Body of pancreas (tissue), 4 donors: ENCODE measurements at regions not wholly inside any gene's neighbourhood (a gene's known extent, or its start where the extent isn't known, plus 50 kb on each side); places are given as distances from the start of the nearest gene placed in this dataset.

Source experiments
- ATAC-seq: fragments of 150-250 bp; one replicate; pipeline ENCODE4 v1.9.1; 2016
- DNase-seq, 4 donors: peaks; one replicate each; pipeline ENCODE4 v3.0.0-alpha.2; 2019
- H3K27ac ChIP-seq, 4 donors: fragments of 200-600 bp; sonication (generic); 1 replicate in 3 of 4; 2 replicates in 1 of 4; pipeline versions ENCODE4 v1.5.1 to v1.6.1; 2016 to 2019; ENCODE audit warnings: mild to moderate bottlenecking in 1 of 4, mixed read lengths in 1 of 4, moderate library complexity in 1 of 4
- H3K27me3 ChIP-seq, 2 donors: fragments of 200-600 bp; sonication (generic); one replicate each; pipeline ENCODE4 v1.6.0; 2016; ENCODE audit warnings: mild to moderate bottlenecking in 1 of 2
- H3K36me3 ChIP-seq, 2 donors: fragments of 200-600 bp; sonication (generic); replicated peaks in 1 of 2; 2 replicates each; pipeline ENCODE4 v1.5.1; 2016; ENCODE audit warnings: low read depth in 2 of 2; ENCODE audit not compliant: insufficient read depth in 1 of 2
- H3K4me1 ChIP-seq: fragments of 200-600 bp; sonication (generic); one replicate; pipeline ENCODE4 v1.6.0; 2016
- H3K4me3 ChIP-seq, 2 donors: fragments of 200-600 bp; sonication (generic); 1 replicate in 1 of 2; 2 replicates in 1 of 2; pipeline ENCODE4 v1.5.1; 2016 to 2019
- H3K9me3 ChIP-seq, 3 donors: fragments of 200-600 bp; sonication (generic); 1 replicate in 2 of 3; 2 replicates in 1 of 3; pipeline ENCODE4 v1.5.1; 2016
- CTCF ChIP-seq, 7 experiments: fragments of 450-650 bp in 4 of 7; fragments of 200-600 bp in 3 of 7; sonication (generic) in 3 of 7; IDR thresholded peaks; one replicate each; pipeline ENCODE4 v1.5.1; 2016 to 2019; ENCODE audit warnings: antibody characterized with exemption in 7 of 7
- POLR2A ChIP-seq, 3 donors: fragments of 450-650 bp; IDR thresholded peaks; one replicate each; pipeline ENCODE4 v1.6.1; 2016; ENCODE audit warnings: antibody characterized with exemption in 3 of 3, mild to moderate bottlenecking in 2 of 3
- WGBS, 2 donors: methylation state at CpG; one replicate each; pipeline ENCODE4 v1.1.5; 2017; 5-methylcytosine and 5-hydroxymethylcytosine counted together
- intact Hi-C: fragments of 100-400 bp; cut with DNase I; formaldehyde crosslinking; loops from one replicate; pipeline ENCODE4 v1.15.1; 2023

- no peaks in the 10 kb centered on the region for H3K9me3 ChIP-seq
- DNase-seq (peak in 1 of 4 donors; percentile 6), ATAC-seq (no peak)
- no peak overlapping the region for H3K27ac ChIP-seq
- WGBS, 2 donors = 77 to 92% methylated on average over 5 to 6 of the region's 6 CpGs
- TF ChIP-seq POLR2A (IDR thresholded peaks at IDR 0.05) (no peak), CTCF (IDR thresholded peaks at IDR 0.05) (no peak)
- no peaks in the 10 kb centered on the region for H3K27me3 ChIP-seq
- H3K36me3 ChIP-seq = no peaks in the 10 kb centered on the region
- intact Hi-C loops = no loop called here
- no peak overlapping the region for H3K4me3 ChIP-seq
- H3K4me1 ChIP-seq = no peaks in the 10 kb centered on the region
These were observed 345.9 kb upstream of the SHH start for GRCh38 chr7:156158213-156158612.

- no peak for ATAC-seq
- no peaks in the 10 kb centered on the region for H3K27me3 ChIP-seq
- intact Hi-C loops = no loop called here
- H3K4me3 ChIP-seq = no peak overlapping the region
- H3K36me3 ChIP-seq = no peaks in the 10 kb centered on the region
- H3K27ac ChIP-seq = no peak overlapping the region
- DNase-seq = peak in 1 of 4 donors; percentile 8
- no peak for TF ChIP-seq POLR2A (IDR thresholded peaks at IDR 0.05)
- no peak for TF ChIP-seq CTCF (IDR thresholded peaks at IDR 0.05)
- no peaks in the 10 kb centered on the region for H3K9me3 ChIP-seq
- WGBS, 2 donors = 72 to 74% methylated on average over 13 of the region's 13 CpGs
- no peaks in the 10 kb centered on the region for H3K4me1 ChIP-seq
These were observed 345.2 kb upstream of the SHH start for GRCh38 chr7:156157409-156158012.

- Histone ChIP-seq H3K36me3 (no peaks in the 10 kb centered on the region), H3K27ac (no peak overlapping the region), H3K9me3 (no peaks in the 10 kb centered on the region), H3K4me3 (no peak overlapping the region), H3K4me1 (no peaks in the 10 kb centered on the region), H3K27me3 (no peaks in the 10 kb centered on the region)
- DNase-seq = peak; percentile 46 to 56 (median 50)
- intact Hi-C loops = no loop called here
- TF ChIP-seq POLR2A (IDR thresholded peaks at IDR 0.05) (no peak), CTCF (IDR thresholded peaks at IDR 0.05) (peak in 6 of 7 experiments; percentile 20 to 50 (median 42))
- 54 to 57% methylated on average over 11 to 20 of the region's 20 CpGs for WGBS, 2 donors
- peak; percentile 74 for ATAC-seq
These were observed 344.6 kb upstream of the SHH start for GRCh38 chr7:156156734-156157408.

- H3K36me3 ChIP-seq = no peaks in the 10 kb centered on the region
- no peak overlapping the region for H3K4me3 ChIP-seq
- H3K9me3 ChIP-seq = no peaks in the 10 kb centered on the region
- 75 to 79% methylated on average over 12 of the region's 12 CpGs for WGBS, 2 donors
- H3K4me1 ChIP-seq = no peaks in the 10 kb centered on the region
- H3K27me3 ChIP-seq = no peaks in the 10 kb centered on the region
- no peak overlapping the region for H3K27ac ChIP-seq
- ATAC-seq (no peak), DNase-seq (no peak)
- intact Hi-C loops = no loop called here
- TF ChIP-seq CTCF (IDR thresholded peaks at IDR 0.05) (no peak), POLR2A (IDR thresholded peaks at IDR 0.05) (no peak)
These were observed 343.9 kb upstream of the SHH start for GRCh38 chr7:156155988-156156733.
